Upper lobe of right lung (tissue), 1 donor: ENCODE measurements at regions not wholly inside any gene's neighbourhood (a gene's known extent, or its start where the extent isn't known, plus 50 kb on each side); places are given as distances from the start of the nearest gene placed in this dataset.
A peak's percentile ranks its signal among the peaks of the same experiment; 100 is the strongest.

ENCODE experiments used
- ATAC-seq: fragments of 200-7000 bp; cut with Tn5 transposase; one replicate; pipeline ENCODE4 v1.9.1; 2020; ENCODE audit warnings: mild to moderate bottlenecking, moderate library complexity
- DNase-seq: peaks from one replicate; pipeline ENCODE4 v3.0.0-alpha.2; 2020
- H3K27ac ChIP-seq: fragments of 200-600 bp; one replicate; pipeline ENCODE4 v1.8.0; 2022
- H3K27me3 ChIP-seq: fragments of 200-600 bp; one replicate; pipeline ENCODE4 v1.8.0; 2022; ENCODE audit warnings: mild to moderate bottlenecking
- H3K36me3 ChIP-seq: fragments of 200-600 bp; one replicate; pipeline ENCODE4 v1.8.0; 2022
- H3K4me1 ChIP-seq: fragments of 200-600 bp; one replicate; pipeline ENCODE4 v1.8.0; 2022
- H3K4me3 ChIP-seq: fragments of 200-600 bp; one replicate; pipeline ENCODE4 v1.8.0; 2022; ENCODE audit warnings: mild to moderate bottlenecking
- H3K9me3 ChIP-seq: fragments of 200-600 bp; one replicate; pipeline ENCODE4 v1.8.0; 2022
- intact Hi-C: fragments of 100-400 bp; cut with DNase I; formaldehyde crosslinking; loops from one replicate; pipeline ENCODE4 v1.11.0; 2022
- TF ChIP-seq, protein P1 (sequence below): fragments of 200-600 bp; IDR thresholded peaks from one replicate; pipeline ENCODE4 v1.8.0; 2022; ENCODE audit warnings: antibody characterized with exemption
- donor health status: DM: no; HTN: yes; CAD: no; lungs with severe emphysema.

DNA sequence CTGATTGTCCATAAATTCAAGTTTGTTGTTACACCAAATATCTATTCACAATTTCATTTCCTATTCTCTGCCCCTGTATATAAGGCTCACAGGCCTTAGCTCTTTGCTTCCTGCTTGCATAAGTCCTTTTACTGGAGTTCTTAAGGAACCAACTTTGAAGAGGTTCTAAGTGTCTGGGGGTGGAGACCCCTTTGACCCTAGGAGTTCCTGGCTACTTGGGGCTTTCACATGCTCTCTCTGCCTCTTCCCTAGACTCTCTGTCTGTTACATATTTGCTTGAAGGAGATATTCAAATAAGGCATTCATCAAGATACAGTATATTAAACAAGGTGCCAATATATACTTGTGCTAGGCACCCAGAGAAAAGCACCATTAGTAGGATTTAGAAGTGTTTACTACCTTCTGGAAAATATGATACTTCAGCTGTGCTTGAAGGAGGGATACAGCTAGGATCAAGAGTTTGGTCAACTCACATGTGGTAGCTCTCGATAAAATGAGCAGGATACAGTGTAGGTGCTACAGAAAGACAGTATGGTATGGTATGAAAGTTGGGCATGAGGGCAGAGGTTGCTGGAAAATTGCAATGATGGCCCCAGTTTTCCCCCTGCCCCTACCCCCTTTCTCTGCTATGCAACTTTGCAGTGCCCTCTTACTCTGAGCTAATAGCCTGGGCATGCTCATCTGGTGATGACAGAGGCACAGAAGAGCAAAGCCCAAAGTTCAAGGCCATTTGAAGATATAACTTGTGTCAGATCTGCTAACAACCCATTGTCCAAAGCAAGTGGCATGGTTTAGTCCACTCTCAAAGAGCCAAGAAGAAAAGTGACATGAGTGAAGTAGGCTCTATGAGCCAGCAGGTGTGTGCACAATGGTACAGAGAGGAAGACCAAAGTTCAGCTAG lies 107.6 kb upstream of the CPEB2 start:
- H3K4me1 ChIP-seq, result peaks cover 6% of the 10 kb centered on the region
- DNase-seq (no peak), ATAC-seq (peak; percentile 66)
- H3K36me3 ChIP-seq, result no peaks in the 10 kb centered on the region
- no peak overlapping the region for H3K27ac ChIP-seq
- H3K27me3 ChIP-seq, result no peaks in the 10 kb centered on the region
- intact Hi-C loops, result no loop called here
- no peaks in the 10 kb centered on the region for H3K9me3 ChIP-seq
- no peak overlapping the region for H3K4me3 ChIP-seq
- TF ChIP-seq, protein P1, sequence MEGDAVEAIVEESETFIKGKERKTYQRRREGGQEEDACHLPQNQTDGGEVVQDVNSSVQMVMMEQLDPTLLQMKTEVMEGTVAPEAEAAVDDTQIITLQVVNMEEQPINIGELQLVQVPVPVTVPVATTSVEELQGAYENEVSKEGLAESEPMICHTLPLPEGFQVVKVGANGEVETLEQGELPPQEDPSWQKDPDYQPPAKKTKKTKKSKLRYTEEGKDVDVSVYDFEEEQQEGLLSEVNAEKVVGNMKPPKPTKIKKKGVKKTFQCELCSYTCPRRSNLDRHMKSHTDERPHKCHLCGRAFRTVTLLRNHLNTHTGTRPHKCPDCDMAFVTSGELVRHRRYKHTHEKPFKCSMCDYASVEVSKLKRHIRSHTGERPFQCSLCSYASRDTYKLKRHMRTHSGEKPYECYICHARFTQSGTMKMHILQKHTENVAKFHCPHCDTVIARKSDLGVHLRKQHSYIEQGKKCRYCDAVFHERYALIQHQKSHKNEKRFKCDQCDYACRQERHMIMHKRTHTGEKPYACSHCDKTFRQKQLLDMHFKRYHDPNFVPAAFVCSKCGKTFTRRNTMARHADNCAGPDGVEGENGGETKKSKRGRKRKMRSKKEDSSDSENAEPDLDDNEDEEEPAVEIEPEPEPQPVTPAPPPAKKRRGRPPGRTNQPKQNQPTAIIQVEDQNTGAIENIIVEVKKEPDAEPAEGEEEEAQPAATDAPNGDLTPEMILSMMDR, result no peak

DNA sequence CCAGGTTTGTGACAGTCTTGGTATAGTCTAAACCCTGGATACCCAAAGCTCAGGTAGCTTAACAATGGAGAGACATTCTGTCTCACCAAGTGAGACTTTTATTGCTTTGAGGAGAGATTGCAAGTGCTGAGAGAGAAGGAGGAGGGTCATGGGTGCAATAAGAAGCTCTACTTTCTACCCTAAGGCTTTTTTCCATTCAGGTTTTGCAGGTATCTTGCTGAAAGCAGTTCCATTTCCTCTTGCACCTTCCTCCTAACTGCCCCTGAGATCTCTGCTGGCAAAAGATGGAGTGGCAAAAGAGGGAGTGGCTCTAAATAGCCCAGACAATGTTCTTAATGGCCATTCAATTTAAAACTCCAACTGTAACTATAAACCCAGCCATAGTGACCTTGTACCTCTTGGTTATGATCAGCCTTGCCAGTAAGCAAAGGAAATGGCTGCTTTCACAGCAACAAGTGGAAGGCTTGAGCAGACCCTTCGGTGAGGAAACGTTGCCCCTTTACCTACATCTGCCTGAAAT lies 105.6 kb upstream of the CPEB2 start:
- peaks cover 6% of the 10 kb centered on the region for H3K4me1 ChIP-seq
- TF ChIP-seq, protein P1, result no peak
- no peak overlapping the region for H3K27ac ChIP-seq
- DNase-seq (no peak), ATAC-seq (no peak)
- no peak overlapping the region for H3K4me3 ChIP-seq
- no peaks in the 10 kb centered on the region for H3K27me3 ChIP-seq
- H3K9me3 ChIP-seq, result no peaks in the 10 kb centered on the region
- no peaks in the 10 kb centered on the region for H3K36me3 ChIP-seq
- intact Hi-C loops, result no loop called here

DNA sequence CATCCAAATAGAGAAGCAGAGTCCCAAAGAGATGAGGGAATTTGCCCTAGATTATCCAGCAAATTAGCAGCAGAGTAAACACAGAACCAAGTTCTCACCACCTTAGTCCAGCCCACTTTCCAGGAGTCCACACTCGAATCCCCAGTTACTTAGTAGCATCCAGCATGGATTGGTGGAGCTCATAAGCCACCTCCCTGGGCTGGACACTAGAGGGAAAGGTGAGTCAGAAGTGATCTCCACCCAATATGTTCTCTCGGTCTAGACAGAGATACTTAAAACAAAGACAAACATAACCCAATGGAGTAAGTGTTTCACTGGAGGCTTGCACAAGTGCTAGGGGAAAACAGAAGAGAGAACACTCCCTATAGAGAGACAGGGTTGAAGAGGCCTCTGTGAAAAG lies 105.1 kb upstream of the CPEB2 start:
- Histone ChIP-seq H3K4me3 (no peak overlapping the region), H3K27me3 (no peaks in the 10 kb centered on the region), H3K4me1 (peaks cover 6% of the 10 kb centered on the region), H3K27ac (no peak overlapping the region), H3K36me3 (no peaks in the 10 kb centered on the region), H3K9me3 (no peaks in the 10 kb centered on the region)
- DNase-seq, result no peak
- TF ChIP-seq, protein P1, result no peak
- intact Hi-C loops, result no loop called here
- ATAC-seq, result peak; percentile 91

DNA sequence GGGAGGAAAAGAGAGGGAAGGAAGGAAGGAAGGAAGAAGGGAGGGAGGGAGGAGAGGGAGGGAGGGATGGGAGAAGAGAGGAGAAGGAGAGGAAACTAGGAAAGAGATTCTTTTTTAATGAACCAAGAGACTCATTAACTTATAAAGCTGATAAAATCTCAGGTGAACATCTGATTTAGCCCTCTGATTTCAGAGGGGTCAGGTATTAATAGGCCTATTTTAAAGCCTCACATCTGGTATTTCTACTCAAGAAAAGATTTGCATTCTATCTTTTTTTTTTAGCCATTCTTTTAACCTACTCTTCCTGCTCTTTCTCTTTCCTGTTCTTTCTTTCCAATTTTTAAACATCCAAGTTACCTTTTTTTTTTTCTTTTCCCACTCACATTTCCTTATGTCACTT lies 103.3 kb upstream of the CPEB2 start:
- Histone ChIP-seq H3K9me3 (no peaks in the 10 kb centered on the region), H3K27ac (no peak overlapping the region), H3K36me3 (no peaks in the 10 kb centered on the region), H3K4me1 (no peaks in the 10 kb centered on the region), H3K27me3 (no peaks in the 10 kb centered on the region), H3K4me3 (no peak overlapping the region)
- intact Hi-C loops, result no loop called here
- no peak for DNase-seq
- TF ChIP-seq, protein P1, result no peak
- no peak for ATAC-seq

DNA sequence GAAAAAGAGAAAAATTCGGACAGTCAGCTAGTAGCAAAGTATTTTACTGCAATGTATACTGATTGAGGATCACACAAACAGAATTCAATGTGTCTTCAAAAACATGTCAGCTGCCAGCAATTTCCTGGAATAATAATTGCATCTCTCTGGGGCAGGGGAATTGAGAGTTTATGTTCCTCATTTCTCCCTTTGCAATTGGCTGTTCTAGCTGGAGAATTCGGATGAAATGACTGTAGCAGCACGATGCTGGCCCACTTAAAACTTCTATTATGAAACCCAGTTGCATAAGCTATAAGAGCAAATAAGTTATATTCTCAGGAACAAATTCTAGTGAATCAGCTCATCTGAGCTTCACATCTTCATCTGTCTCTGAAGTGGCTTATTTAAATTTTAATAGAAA lies 99.9 kb upstream of the CPEB2 start:
- intact Hi-C loops, result no loop called here
- H3K27me3 ChIP-seq, result no peaks in the 10 kb centered on the region
- no peaks in the 10 kb centered on the region for H3K36me3 ChIP-seq
- TF ChIP-seq, protein P1, result no peak
- H3K4me3 ChIP-seq, result no peak overlapping the region
- no peaks in the 10 kb centered on the region for H3K4me1 ChIP-seq
- DNase-seq (no peak), ATAC-seq (peak; percentile 51)
- no peak overlapping the region for H3K27ac ChIP-seq
- H3K9me3 ChIP-seq, result no peaks in the 10 kb centered on the region
